SU-DHL-6 (cell line): ENCODE measurements at regions not wholly inside any gene's neighbourhood (a gene's known extent, or its start where the extent isn't known, plus 50 kb on each side); places are given as distances from the start of the nearest gene placed in this dataset.

ENCODE experiments used
- H2AFZ ChIP-seq: fragments of 200-600 bp; sonication (generic); 2 replicates; pipeline ENCODE4 v1.6.1; 2014; ENCODE audit warnings: low read depth, mild to moderate bottlenecking, moderate library complexity, mixed read lengths, antibody characterized with exemption, low read length; ENCODE audit not compliant: severe bottlenecking
- H3F3A ChIP-seq: fragments of 200-600 bp; shearing (Covaris generic); 2 replicates; pipeline ENCODE4 v1.6.0; 2016; ENCODE audit warnings: antibody characterized with exemption, mild to moderate bottlenecking; ENCODE audit not compliant: insufficient read depth
- H3K27ac ChIP-seq: fragments of 200-600 bp; sonication (generic); 2 replicates; pipeline ENCODE4 v1.5.1; 2016; ENCODE audit warnings: low read depth, mild to moderate bottlenecking, low read length, moderate library complexity, mixed read lengths
- H3K27me3 ChIP-seq: fragments of 200-600 bp; sonication (generic), shearing (Covaris generic); 2 replicates; pipeline ENCODE4 v1.6.0; 2014; ENCODE audit warnings: mild to moderate bottlenecking, low read length
- H3K36me3 ChIP-seq: fragments of 200-600 bp; sonication (generic); 2 replicates; pipeline ENCODE4 v1.6.1; 2014; ENCODE audit warnings: mild to moderate bottlenecking, low read length, mixed read lengths
- H3K4me2 ChIP-seq: fragments of 300-600, 200-600 bp; shearing (Covaris generic), sonication (generic); 2 replicates; pipeline ENCODE4 v1.6.0; 2014; ENCODE audit warnings: low read length, low read depth, mild to moderate bottlenecking; ENCODE audit not compliant: poor library complexity, severe bottlenecking
- H3K4me3 ChIP-seq: fragments of 200-600 bp; sonication (generic); 2 replicates; pipeline ENCODE4 v1.5.1; 2014; ENCODE audit warnings: antibody characterized with exemption, low read length, mild to moderate bottlenecking, mixed read lengths; ENCODE audit not compliant: insufficient read depth, poor library complexity, severe bottlenecking
- H3K79me2 ChIP-seq: fragments of 200-600 bp; sonication (generic); 2 replicates; pipeline ENCODE4 v1.6.1; 2014; ENCODE audit warnings: mild to moderate bottlenecking, low read length, moderate library complexity; ENCODE audit not compliant: insufficient read depth
- H3K9ac ChIP-seq: fragments of 200-600 bp; sonication (generic); 2 replicates; pipeline ENCODE4 v1.7.0; 2014; ENCODE audit warnings: mild to moderate bottlenecking, low read length
- H3K9me2 ChIP-seq: fragments of 200-600 bp; sonication (generic); replicated peaks from 2 replicates; pipeline ENCODE4 v1.6.1; 2014; ENCODE audit warnings: low read length; ENCODE audit not compliant: insufficient read depth
- H3K9me3 ChIP-seq: fragments of 200-600 bp; sonication (generic); 2 replicates; pipeline ENCODE4 v1.6.1; 2014; ENCODE audit warnings: low read length, mixed read lengths; ENCODE audit not compliant: insufficient read depth
- H4K20me1 ChIP-seq: fragments of 200-600 bp; sonication (generic); 2 replicates; pipeline ENCODE4 v1.6.1; 2014; ENCODE audit warnings: low read depth, mild to moderate bottlenecking, antibody characterized with exemption, low read length, moderate library complexity, mixed read lengths
- EZH2phosphoT487 ChIP-seq: fragments of 200-600 bp; sonication (generic), shearing (Covaris generic); conservative IDR thresholded peaks from 2 replicates; pipeline ENCODE4 v1.6.1; 2018; ENCODE audit warnings: mild to moderate bottlenecking, antibody characterized with exemption, low read length, moderate library complexity, mixed read lengths
- TF ChIP-seq, protein P1 (sequence below): fragments of 200-600 bp; sonication (generic); IDR thresholded peaks from one replicate; pipeline ENCODE4 v1.5.1; 2017; ENCODE audit warnings: antibody characterized with exemption, mild to moderate bottlenecking, low read length, moderate library complexity; ENCODE audit not compliant: insufficient read depth, poor library complexity, severe bottlenecking

DNA sequence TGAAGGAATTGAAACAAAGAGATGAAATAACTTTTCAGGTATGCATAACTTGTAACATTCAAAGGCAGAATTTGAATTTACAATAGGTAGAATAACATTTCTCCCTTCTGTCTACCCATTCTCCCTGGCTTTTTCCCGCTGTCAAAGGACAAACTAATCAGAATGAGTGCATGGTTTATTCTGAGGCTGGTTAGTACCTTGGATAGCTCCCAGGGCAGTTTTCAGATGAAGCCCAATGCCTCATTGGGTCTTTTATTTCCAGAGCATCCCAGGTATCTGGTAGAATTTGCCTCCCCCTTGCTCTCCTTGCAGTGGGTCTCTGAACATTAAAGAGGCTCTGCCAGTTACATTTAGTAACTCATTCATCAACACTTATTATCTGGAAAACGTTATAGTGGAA is 665.5 kb downstream of the BCKDHB start:
- Histone ChIP-seq H3K27me3 (no peaks in the 10 kb centered on the region), H3K27ac (no peak overlapping the region), H3K36me3 (no peaks in the 10 kb centered on the region), H3K9ac (no peak overlapping the region), H3K9me2 (no peaks in the 10 kb centered on the region), H3K4me3 (no peak overlapping the region), H3F3A (no peaks in the 10 kb centered on the region), H2AFZ (no peak overlapping the region), H4K20me1 (no peaks in the 10 kb centered on the region), H3K9me3 (no peaks in the 10 kb centered on the region), H3K4me2 (no peak overlapping the region), H3K79me2 (no peaks in the 10 kb centered on the region)
- no peak for TF ChIP-seq EZH2phosphoT487
- TF ChIP-seq, protein P1, sequence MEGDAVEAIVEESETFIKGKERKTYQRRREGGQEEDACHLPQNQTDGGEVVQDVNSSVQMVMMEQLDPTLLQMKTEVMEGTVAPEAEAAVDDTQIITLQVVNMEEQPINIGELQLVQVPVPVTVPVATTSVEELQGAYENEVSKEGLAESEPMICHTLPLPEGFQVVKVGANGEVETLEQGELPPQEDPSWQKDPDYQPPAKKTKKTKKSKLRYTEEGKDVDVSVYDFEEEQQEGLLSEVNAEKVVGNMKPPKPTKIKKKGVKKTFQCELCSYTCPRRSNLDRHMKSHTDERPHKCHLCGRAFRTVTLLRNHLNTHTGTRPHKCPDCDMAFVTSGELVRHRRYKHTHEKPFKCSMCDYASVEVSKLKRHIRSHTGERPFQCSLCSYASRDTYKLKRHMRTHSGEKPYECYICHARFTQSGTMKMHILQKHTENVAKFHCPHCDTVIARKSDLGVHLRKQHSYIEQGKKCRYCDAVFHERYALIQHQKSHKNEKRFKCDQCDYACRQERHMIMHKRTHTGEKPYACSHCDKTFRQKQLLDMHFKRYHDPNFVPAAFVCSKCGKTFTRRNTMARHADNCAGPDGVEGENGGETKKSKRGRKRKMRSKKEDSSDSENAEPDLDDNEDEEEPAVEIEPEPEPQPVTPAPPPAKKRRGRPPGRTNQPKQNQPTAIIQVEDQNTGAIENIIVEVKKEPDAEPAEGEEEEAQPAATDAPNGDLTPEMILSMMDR, result no peak

DNA sequence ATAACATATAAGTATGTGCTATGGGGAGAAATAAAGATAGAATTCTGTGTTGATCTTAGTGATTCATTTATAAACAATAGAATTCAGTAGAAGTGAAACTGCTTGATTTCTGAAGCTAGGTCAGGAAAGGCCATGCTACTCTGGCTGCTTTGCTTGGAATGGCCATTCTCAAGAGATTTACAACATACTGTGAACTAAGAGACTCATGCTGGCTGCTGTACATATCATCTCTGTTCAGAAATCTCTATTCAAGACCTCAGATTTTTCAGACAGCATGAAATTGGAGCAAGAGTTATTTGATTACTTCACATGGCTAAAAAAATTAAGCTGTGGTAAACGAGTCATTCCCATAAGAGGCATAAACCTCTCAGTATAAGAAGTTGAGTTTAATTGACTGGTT is 662.6 kb downstream of the BCKDHB start:
- Histone ChIP-seq H3K9ac (no peak overlapping the region), H3K79me2 (no peaks in the 10 kb centered on the region), H3K9me3 (no peaks in the 10 kb centered on the region), H3K4me2 (no peak overlapping the region), H3K4me3 (no peak overlapping the region), H3K27ac (no peak overlapping the region), H2AFZ (no peak overlapping the region), H3K27me3 (no peaks in the 10 kb centered on the region), H3K36me3 (no peaks in the 10 kb centered on the region), H3F3A (no peaks in the 10 kb centered on the region), H4K20me1 (no peaks in the 10 kb centered on the region), H3K9me2 (no peaks in the 10 kb centered on the region)
- TF ChIP-seq, protein P1, result no peak
- TF ChIP-seq EZH2phosphoT487, result no peak

DNA sequence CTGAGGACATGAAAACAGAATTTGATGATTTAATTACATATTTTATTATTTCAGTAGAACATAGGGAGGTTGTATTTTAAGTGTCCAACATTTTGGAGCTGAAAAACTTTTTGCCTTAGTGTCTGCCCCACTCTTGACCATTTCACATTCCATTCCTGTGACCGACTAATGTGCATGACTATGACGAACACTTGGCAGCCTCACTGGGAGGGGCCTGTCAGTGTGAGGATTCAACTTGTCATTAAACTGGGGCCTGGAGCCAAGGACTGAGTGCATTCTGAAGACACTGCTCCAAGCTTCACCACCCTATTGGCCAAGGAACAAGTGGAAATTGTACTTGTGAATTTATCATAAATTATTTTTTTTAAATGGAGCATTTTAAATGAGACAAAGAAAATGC is 661.3 kb downstream of the BCKDHB start:
- no peaks in the 10 kb centered on the region for H3F3A ChIP-seq
- H2AFZ ChIP-seq, result no peak overlapping the region
- no peak overlapping the region for H3K4me2 ChIP-seq
- no peaks in the 10 kb centered on the region for H4K20me1 ChIP-seq
- no peaks in the 10 kb centered on the region for H3K9me2 ChIP-seq
- H3K9ac ChIP-seq, result no peak overlapping the region
- no peaks in the 10 kb centered on the region for H3K9me3 ChIP-seq
- no peaks in the 10 kb centered on the region for H3K79me2 ChIP-seq
- TF ChIP-seq, protein P1, result no peak
- TF ChIP-seq EZH2phosphoT487, result no peak
- H3K27ac ChIP-seq, result no peak overlapping the region
- H3K36me3 ChIP-seq, result no peaks in the 10 kb centered on the region
- H3K4me3 ChIP-seq, result no peak overlapping the region
- no peaks in the 10 kb centered on the region for H3K27me3 ChIP-seq
